A673 (cell line): ENCODE measurements at regions not wholly inside any gene's neighbourhood (a gene's known extent, or its start where the extent isn't known, plus 50 kb on each side); places are given as distances from the start of the nearest gene placed in this dataset.
A peak's percentile ranks its signal among the peaks of the same experiment; 100 is the strongest.

Experiments used
- BruUV-seq: library from RNA; stranded (reverse); fragments of 400-500 nt; replicated peaks from 2 replicates; lab custom pipeline; 2021; lab: Mats Ljungman, UMichigan
- CTCF ChIA-PET: fragments of 300-600 bp; sonication (Branson Sonifier 250); formaldehyde crosslinking; loops from one replicate; lab custom pipeline; 2022; ENCODE audit warnings: antibody characterized with exemption; lab: Charles Lee
- POLR2A ChIA-PET: fragments of 300-600 bp; sonication (Branson Sonifier 250); formaldehyde crosslinking; loops from one replicate; lab custom pipeline; 2022; ENCODE audit warnings: antibody characterized with exemption; ENCODE audit not compliant: low non-redundant PET; lab: Charles Lee
- DNase-seq: peaks from one replicate; pipeline ENCODE4 v3.0.0-alpha.2; 2015; ENCODE audit warnings: low spot score
- H3K27ac ChIP-seq: fragments of 200-600 bp; sonication (generic); 2 replicates; pipeline ENCODE4 v1.5.1; 2016; ENCODE audit warnings: mixed run types, low read depth, mild to moderate bottlenecking, mixed read lengths, antibody characterized with exemption, low read length; ENCODE audit not compliant: poor library complexity, severe bottlenecking
- H3K27me3 ChIP-seq: fragments of 200-600 bp; sonication (generic); replicated peaks from 2 replicates; pipeline ENCODE4 v1.6.1; 2017; ENCODE audit warnings: mixed run types, low read depth, mild to moderate bottlenecking, mixed read lengths, antibody characterized with exemption, low read length; ENCODE audit not compliant: insufficient read depth, poor library complexity
- H3K36me3 ChIP-seq: fragments of 200-600 bp; sonication (generic); 2 replicates; pipeline ENCODE4 v1.6.1; 2016; ENCODE audit warnings: mixed run types, mild to moderate bottlenecking, mixed read lengths, antibody characterized with exemption, low read length; ENCODE audit not compliant: insufficient read depth, poor library complexity, severe bottlenecking
- H3K4me1 ChIP-seq: fragments of 200-600 bp; sonication (generic); 2 replicates; pipeline ENCODE4 v1.6.1; 2017; ENCODE audit warnings: mixed run types, mild to moderate bottlenecking, mixed read lengths, antibody characterized with exemption, low read length; ENCODE audit not compliant: insufficient read depth, poor library complexity, severe bottlenecking
- H3K4me3 ChIP-seq: fragments of 200-600 bp; sonication (generic); 2 replicates; pipeline ENCODE4 v1.5.1; 2016; ENCODE audit warnings: low read depth, mixed run types, mild to moderate bottlenecking, mixed read lengths, low read length; ENCODE audit not compliant: poor library complexity, severe bottlenecking
- H3K9me3 ChIP-seq: fragments of 200-600 bp; sonication (generic); 2 replicates; pipeline ENCODE4 v1.6.1; 2016; ENCODE audit warnings: mixed run types, low read depth, mild to moderate bottlenecking, mixed read lengths, antibody characterized with exemption, low read length; ENCODE audit not compliant: poor library complexity, severe bottlenecking
- CTCF ChIP-seq: fragments of 300-800, 200-600 bp; sonication (generic); conservative IDR thresholded peaks from 2 replicates; pipeline ENCODE4 v1.5.1; 2017; ENCODE audit warnings: low read depth, mild to moderate bottlenecking, antibody characterized with exemption, low read length, moderate library complexity, mixed read lengths
- EZH2 ChIP-seq: fragments of 200-600 bp; sonication (generic); IDR thresholded peaks from 2 replicates; pipeline ENCODE4 v1.6.1; 2017; ENCODE audit warnings: borderline replicate concordance, low read depth, mild to moderate bottlenecking, mixed read lengths, antibody characterized with exemption, low read length; ENCODE audit not compliant: poor library complexity, severe bottlenecking
- intact Hi-C: fragments of 100-400 bp; cut with micrococcal nuclease; formaldehyde crosslinking; loops from one replicate; pipeline ENCODE4 v1.10.0; 2022; ENCODE audit not compliant: unreplicated experiment

GRCh38 chr1:115557715-115558114, 84.1 kb upstream of the VANGL1 start:
- intact Hi-C loops: no loop called here
- H3K9me3 ChIP-seq: no peaks in the 10 kb centered on the region
- POLR2A ChIA-PET: no interaction called here

GRCh38 chr1:115556236-115556635, 85.5 kb upstream of the VANGL1 start:
- Histone ChIP-seq H3K27me3 (no peaks in the 10 kb centered on the region), H3K4me3 (no peak overlapping the region), H3K27ac (no peak overlapping the region), H3K9me3 (no peaks in the 10 kb centered on the region), H3K4me1 (peaks cover 5% of the 10 kb centered on the region), H3K36me3 (no peaks in the 10 kb centered on the region)
- ChIA-PET CTCF (no interaction called here), POLR2A (no interaction called here)
- DNase-seq: no peak
- BruUV-seq: no TSS peak
- intact Hi-C loops: no loop called here
- TF ChIP-seq EZH2 (no peak), CTCF (no peak)

More at GRCh38 chr1:115557715-115558114, 84.1 kb upstream of the VANGL1 start:
- CTCF ChIA-PET: no interaction called here
- H3K27ac ChIP-seq: no peak overlapping the region
- H3K27me3 ChIP-seq: no peaks in the 10 kb centered on the region
- TF ChIP-seq EZH2 (no peak), CTCF (no peak)
- no TSS peak for BruUV-seq
- no peak overlapping the region for H3K4me3 ChIP-seq
- no peaks in the 10 kb centered on the region for H3K36me3 ChIP-seq
- peaks cover 5% of the 10 kb centered on the region for H3K4me1 ChIP-seq
- peak; percentile 77 for DNase-seq

- BruUV-seq: no TSS peak
Measured at GRCh38 chr1:115555446-115555845, 86.3 kb upstream of the VANGL1 start.

More at GRCh38 chr1:115555446-115555845, 86.3 kb upstream of the VANGL1 start:
- ChIA-PET POLR2A (no interaction called here), CTCF (no interaction called here)
- Histone ChIP-seq H3K9me3 (no peaks in the 10 kb centered on the region), H3K36me3 (no peaks in the 10 kb centered on the region), H3K27ac (no peak overlapping the region), H3K27me3 (no peaks in the 10 kb centered on the region), H3K4me3 (no peak overlapping the region), H3K4me1 (peaks cover 5% of the 10 kb centered on the region)
- no peak for TF ChIP-seq EZH2
- TF ChIP-seq CTCF: no peak
- intact Hi-C loops: no loop called here
- DNase-seq: no peak
